ENCODE measurements at regions not wholly inside any gene's neighbourhood (a gene's known extent, or its start where the extent isn't known, plus 50 kb on each side); places are given as distances from the start of the nearest gene placed in this dataset.

GRCh38 chr10:28985137-28985885 is 303.6 kb upstream of the LYZL1 start:
- no peak for DNase-seq (ENCODE audit: low read depth)
- TF ChIP-seq, protein P1, sequence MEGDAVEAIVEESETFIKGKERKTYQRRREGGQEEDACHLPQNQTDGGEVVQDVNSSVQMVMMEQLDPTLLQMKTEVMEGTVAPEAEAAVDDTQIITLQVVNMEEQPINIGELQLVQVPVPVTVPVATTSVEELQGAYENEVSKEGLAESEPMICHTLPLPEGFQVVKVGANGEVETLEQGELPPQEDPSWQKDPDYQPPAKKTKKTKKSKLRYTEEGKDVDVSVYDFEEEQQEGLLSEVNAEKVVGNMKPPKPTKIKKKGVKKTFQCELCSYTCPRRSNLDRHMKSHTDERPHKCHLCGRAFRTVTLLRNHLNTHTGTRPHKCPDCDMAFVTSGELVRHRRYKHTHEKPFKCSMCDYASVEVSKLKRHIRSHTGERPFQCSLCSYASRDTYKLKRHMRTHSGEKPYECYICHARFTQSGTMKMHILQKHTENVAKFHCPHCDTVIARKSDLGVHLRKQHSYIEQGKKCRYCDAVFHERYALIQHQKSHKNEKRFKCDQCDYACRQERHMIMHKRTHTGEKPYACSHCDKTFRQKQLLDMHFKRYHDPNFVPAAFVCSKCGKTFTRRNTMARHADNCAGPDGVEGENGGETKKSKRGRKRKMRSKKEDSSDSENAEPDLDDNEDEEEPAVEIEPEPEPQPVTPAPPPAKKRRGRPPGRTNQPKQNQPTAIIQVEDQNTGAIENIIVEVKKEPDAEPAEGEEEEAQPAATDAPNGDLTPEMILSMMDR (IDR thresholded peaks at IDR 0.05; ENCODE audit: low read depth, low read length, missing control alignments): no peak
- no peak overlapping the region for H3K4me3 ChIP-seq (ENCODE audit: low read depth, low read length)

DNA sequence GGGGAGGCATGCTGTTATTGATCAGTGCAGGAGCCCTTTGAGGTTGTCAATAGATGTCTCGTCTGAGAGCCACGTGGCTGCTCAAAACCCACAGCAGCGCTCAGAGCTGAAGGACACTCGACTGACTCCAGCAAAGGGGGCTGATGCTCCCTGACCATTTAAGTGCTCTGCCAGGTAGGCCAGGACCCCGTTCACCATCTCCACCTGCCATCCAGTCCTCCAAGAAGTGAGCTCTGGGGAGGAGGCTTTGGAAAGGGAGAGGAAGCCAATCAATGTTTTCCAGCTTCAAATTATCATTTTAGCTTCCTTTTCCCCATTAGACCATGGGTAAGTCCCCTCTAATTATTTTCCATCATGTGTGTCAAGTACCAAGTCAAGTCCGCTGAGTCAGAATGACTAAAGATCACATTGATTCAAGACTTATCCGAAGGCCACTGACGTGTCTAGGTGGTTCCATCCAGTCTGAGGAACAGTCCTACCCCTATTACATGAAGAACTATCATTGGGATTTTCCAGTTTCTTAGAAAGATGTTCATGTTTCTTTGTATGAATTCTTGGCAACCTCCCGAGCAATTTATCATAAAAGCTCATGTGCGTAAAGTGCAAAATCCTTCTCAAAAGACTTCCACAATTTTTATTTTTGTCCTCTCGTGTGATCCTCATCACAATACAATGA is 302.6 kb upstream of the LYZL1 start:
- no peak overlapping the region for H3K4me3 ChIP-seq (ENCODE audit: low read depth, low read length)
- TF ChIP-seq, protein P1 (IDR thresholded peaks at IDR 0.05; ENCODE audit: low read depth, low read length, missing control alignments): no peak
- DNase-seq (ENCODE audit: low read depth): no peak

- TF ChIP-seq, protein P1 (IDR thresholded peaks at IDR 0.05; ENCODE audit: low read depth, low read length, missing control alignments): no peak
- no peak for DNase-seq (ENCODE audit: low read depth)
- no peak overlapping the region for H3K4me3 ChIP-seq (ENCODE audit: low read depth, low read length)
Observed at GRCh38 chr10:28986856-28987255, 302.0 kb upstream of the LYZL1 start.

- no peak overlapping the region for H3K4me3 ChIP-seq (ENCODE audit: low read depth, low read length)
- no peak for DNase-seq (ENCODE audit: low read depth)
- TF ChIP-seq, protein P1 (IDR thresholded peaks at IDR 0.05; ENCODE audit: low read depth, low read length, missing control alignments): no peak
Observed at GRCh38 chr10:28987555-28988320, 301.1 kb upstream of the LYZL1 start.

DNA sequence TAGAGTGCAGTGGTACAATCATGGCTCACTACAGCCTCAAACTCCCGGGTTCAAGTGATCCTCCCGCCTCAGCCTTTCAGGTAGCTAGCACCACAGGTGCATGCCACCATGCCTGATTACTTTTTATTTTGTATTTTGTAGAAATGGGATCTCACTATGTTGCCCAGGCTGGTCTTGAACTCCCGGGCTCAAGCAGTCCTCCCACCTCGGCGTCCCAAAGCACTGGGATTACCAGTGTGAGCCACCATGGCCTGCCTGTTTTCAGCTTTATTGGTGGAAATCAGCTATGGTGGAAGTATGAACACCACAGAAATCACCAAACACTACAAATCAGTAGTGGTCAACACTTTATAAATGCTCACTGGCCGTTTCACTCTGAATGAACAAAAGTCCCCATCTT is 299.9 kb upstream of the LYZL1 start:
- DNase-seq (ENCODE audit: low read depth): no peak

More for the DNA sequence above, 299.9 kb upstream of the LYZL1 start:
- H3K4me3 ChIP-seq (ENCODE audit: low read depth, low read length): no peak overlapping the region
- TF ChIP-seq, protein P1 (IDR thresholded peaks at IDR 0.05; ENCODE audit: low read depth, low read length, missing control alignments): no peak
